NCI-H524 (cell line): ENCODE measurements at regions not wholly inside any gene's neighbourhood (a gene's known extent, or its start where the extent isn't known, plus 50 kb on each side); places are given as distances from the start of the nearest gene placed in this dataset.

ENCODE experiments used
- DNase-seq, 2 experiments: peaks; one replicate each; lab custom pipeline; 2025; lab: John Stamatoyannopoulos, UW

DNA sequence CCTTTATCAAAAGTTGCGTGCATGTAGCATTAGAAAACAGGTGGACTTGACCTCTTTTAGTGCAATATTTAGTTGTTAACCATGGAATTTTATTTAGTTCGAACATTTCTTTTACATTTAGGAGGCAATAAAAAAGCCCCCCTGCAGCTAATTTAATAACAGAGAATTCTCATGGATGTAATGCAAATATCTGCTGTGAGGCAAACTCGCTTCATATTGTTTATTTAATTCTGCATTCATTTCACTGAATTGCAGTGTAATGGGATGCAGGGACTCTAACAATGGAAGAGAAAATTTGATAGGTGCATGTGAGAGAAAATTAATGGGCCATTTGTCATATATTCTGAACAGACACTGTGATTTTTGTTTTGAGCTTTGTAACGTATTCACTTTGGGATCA, 205.1 kb upstream of the CHD1 start:
- DNase-seq: no peak

DNA sequence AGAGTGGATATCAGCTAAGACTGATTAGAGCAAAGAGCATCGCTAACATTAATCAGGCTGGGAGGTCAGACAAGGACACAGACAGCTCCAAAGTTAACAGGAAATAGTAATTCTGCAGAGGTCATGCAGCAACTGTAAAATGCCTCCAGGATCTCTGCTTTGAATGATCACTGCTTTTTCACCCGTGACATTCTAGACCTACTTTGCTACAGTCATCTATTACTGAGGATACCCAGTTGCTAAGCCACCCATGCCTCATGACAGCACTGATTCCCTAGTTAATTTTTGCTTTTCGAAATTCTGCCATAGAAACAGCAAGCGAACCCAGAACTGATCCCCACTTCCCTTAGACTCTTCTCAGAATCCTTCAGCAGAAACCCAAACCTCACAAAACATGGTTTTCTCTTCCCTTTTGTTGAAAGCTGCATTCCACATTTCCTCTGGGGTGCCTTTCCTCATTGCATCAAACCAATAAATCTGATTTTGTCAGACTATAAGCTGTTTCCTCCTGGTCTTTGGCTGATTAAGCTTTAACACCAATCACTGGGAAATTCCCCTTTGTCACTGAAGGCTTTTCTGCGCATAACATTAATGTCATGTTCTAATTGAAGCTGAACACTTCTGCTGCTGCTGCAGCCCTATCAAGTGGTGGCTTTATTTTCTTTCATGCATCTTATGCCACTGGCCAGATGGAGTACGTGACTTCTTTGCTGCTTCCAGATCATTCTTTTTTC, 201.1 kb upstream of the CHD1 start:
- no peak for DNase-seq

DNA sequence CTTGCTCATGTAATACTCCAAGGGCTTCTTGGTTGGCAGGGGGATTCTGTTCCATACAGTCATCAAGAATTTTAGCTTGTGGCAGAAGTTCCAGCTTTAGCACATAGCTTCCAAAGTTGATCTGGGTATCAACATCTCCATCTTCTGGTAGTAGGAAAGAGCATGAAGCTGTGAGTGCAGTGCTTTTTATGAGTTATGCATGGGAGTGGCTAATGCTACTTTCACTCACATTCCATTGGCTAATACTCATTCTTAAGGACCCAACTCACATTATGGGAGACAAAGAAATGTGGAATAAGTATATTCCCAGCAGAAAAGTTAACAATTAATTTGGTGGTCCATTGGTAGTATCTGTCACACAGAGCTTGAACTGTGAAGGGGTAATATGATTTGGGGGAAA, 194.2 kb upstream of the CHD1 start:
- DNase-seq: no peak

DNA sequence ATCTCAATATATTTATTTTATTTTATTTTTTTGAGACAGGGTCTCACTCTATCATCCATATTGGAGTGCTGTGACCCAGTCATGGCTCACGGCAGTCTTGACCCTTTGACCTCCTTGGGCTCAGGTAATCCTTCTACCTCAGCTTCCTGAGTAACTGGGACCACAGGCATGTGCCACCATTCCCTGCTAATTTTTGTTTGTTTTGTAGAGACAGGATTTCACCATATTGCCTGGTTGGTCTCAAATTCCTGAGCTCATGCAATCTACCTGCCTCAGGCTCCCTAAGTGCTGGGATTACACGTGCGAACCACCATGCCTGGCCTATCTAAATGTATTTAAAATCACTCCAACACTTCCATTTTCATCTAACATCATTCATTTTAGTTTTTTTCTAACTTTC, 190.5 kb upstream of the CHD1 start:
- no peak for DNase-seq

DNA sequence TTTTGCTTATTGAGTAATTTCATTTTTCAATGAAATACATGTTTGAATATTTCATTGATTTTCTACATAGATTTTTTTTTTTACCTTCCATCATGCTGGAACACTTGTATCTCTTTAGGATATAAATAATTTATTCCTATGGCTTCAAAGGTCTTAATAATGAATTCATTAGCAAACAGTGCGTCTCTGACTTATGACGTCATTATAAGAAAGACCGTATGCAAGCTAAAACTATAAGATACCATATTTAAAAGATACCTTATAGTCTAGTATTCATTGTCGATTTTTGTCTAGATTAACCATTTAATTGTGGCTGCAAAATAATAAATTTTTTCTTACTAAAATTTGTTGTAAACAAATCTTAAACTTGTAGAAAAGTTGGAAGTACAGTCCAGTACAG, 187.7 kb upstream of the CHD1 start:
- DNase-seq: no peak

DNA sequence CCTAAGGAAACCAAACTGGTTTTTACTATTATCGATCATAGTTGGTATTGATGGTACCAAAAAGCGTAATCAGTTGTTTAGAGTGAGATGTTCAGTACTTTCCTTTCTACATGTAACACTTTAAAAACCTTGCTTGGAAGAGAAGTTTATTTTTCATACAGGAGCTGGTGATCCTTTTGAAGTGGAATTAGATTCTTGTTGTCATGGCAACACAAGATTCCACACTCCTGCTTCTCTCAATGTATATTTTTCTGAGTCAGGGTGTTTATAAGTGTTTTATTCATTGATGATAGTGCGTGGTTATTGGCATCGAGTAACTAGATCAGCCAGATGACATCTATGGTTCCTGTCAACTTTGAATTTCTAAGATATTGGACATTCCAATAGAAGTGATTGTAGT, 181.1 kb upstream of the CHD1 start:
- DNase-seq: peak in 1 of 2 experiments; percentile 16

DNA sequence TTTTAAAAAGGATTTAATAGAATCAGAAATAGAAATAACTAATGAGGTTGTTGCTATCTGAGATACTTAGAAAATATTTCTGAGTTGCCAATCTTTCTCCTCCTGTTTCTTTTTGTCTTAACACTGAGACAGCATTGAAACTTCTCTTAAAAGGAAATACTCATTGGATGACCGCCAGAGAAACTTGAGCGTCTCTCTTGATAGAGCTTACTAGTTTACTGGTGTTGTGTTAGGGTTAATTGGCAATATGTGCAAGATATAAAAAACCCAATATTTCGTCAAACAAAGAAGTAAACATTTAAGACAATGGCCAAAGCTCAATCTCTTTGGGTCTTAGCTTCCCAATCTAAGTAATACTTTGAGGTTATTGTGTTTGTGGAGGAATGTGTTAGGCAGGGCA, 176.4 kb upstream of the CHD1 start:
- peak in 1 of 2 experiments; percentile 30 for DNase-seq

DNA sequence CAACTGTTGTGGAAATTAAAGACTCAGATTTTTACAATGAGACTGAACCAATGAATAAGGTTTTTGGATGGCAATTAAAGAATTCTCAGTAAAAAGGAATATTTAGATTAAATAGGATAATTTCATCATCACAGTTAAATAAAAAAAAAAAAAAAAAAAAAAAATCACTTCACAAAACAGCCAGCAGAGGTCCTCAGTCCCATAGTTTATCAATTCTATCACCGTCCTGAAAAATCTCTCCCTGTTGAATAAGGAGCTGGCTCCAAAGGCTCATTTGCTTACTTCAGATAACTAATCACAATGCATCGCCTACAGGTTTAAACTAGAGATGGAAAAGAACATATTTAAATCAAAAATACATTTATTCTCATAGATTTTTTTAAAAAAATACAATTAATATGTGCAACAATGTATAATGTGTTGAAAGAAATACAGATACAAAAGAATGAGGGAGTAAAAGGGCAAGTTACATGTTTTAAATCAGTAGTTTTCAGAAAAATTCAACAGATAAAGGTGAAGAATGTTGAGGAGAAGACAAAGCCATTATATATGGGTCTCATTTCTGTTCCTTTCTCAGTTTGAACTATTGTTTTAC, 175.8 kb upstream of the CHD1 start:
- DNase-seq: peak in 1 of 2 experiments; percentile 43

DNA sequence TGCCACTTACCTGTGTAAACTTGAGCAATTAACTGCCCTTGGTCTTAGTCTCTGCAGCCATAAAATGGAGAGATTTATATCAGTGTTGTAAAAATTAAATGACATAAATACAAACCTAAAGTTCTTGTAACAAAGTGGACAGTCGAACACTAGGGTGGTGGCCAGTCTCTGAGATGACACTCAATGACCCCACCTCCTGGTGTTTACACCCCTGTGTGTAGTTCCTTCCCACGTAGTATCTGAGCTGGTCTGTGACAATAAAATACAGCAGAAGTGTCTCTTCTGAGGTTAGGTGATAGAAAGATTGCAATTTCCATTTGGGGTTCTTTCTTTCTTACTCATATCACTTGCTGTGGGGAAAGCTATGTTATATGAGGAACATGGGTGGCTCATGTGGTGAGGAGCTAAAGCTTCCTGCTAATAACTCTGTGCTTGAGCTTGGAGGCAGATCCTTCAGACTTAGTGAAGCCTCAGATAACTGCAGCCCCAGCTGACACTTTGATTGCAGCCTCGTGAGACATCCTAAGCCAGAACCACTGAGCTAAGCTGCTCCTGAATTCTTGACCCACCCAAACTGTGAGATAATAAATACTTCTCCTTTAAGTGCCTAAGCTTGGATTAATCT, 173.4 kb upstream of the CHD1 start:
- DNase-seq: no peak

DNA sequence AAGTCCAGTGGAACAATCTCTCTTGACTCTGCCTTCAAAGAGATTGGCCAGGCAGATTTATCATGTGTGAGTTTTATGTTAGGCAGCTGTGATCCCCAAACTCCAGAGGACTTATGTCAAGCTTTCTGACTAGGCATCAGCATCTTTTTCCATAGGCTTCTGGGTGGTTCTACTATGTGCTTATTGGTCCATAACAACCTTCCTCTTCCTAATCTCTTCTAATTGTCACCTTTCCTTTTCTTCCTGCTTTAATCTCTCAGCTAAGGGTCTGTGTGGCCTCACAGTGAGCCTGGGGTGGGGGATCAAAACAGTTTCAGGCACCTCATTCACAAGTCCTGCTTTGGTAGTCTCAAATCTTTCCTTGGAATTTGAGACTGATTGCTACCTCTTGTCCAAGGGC, 170.9 kb upstream of the CHD1 start:
- DNase-seq: no peak

DNA sequence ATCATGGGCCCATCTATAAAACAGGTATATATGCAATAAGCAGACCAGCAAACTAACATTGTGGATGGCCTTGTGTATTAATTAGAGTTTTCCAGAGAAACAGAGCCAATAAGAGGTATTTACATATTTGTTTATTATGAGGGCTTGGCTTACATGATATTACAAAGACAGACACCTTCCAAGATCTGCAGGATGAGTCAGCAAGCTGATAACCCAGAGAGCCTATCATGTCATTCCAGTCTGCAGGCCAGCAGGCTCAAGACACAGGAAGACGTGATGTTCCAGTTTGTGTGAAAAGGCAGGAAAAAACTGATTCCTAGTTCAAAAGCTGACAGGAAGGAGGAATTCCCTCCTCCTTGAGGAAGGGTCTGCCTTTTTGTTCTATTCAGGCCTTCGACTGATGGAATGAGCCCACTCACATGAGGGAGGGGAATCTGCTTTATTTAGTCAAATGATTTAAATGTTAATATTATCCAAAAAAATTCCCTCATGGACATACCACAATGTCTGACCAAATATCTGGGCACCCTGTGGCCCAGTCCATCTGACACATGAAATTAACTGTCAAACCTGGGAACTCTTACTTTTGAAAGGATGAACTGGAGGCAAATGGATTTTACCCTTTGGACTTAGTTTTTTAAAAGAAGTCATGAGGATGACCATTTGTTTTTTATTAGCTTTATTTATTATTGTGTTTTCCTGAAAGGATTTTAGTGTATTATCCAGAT, 161.2 kb upstream of the CHD1 start:
- DNase-seq: no peak

DNA sequence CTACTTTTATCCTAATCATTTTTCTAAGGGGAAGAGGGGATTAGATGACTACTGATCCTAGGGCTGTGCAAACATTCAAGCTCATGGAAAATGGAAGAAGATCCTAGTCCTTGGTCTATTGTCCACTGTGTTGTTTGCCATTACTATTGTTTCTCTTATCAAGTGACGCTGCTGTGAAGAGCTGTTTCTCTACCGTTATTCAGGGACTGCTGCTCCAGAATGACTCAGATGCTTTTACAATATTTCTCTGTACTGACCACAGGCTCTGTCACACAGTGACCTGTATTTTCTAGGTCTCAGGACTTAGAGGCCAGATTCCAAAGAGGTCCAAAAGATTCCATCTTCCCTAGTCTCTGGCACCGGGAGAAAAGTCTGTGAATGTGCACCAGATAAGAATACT, 159.5 kb upstream of the CHD1 start:
- DNase-seq: no peak

DNA sequence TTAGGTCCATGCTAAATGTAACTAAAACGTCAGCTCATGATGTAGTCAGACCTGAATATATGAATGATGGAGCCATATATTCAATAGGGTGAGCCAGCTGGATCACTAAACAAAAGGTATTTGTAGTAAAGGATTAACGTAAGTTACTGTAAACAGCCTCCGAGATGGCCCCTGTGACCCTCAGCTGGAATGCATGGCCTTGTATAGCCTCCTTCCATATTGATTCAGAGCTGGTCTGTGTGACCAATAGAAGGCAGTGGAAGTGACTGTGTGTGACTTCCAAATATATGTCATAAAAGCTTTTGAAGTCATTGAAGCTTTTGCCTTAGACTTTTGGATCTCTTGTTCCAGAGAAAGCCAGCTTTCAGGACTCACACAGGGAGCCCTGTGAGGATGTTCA, 154.4 kb upstream of the CHD1 start:
- no peak for DNase-seq

DNA sequence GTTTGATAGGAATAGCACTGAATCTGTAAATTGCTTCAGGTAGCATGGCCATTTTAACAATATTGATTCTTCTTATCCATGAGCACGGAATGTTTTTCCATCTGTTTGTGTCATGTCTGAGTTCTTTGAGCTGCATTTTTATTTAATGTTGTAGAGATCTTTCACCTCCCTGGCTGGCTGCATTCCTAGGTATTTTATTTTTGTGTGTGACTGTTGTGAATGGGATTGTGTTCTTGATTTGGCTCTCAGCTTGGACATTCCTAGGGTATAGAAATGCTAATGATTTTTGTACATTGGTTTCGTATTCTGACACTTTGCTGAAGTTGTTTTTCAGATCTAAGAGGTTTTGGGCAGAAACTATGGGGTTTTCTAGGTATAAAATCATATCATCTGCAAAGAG, 152.9 kb upstream of the CHD1 start:
- no peak for DNase-seq

DNA sequence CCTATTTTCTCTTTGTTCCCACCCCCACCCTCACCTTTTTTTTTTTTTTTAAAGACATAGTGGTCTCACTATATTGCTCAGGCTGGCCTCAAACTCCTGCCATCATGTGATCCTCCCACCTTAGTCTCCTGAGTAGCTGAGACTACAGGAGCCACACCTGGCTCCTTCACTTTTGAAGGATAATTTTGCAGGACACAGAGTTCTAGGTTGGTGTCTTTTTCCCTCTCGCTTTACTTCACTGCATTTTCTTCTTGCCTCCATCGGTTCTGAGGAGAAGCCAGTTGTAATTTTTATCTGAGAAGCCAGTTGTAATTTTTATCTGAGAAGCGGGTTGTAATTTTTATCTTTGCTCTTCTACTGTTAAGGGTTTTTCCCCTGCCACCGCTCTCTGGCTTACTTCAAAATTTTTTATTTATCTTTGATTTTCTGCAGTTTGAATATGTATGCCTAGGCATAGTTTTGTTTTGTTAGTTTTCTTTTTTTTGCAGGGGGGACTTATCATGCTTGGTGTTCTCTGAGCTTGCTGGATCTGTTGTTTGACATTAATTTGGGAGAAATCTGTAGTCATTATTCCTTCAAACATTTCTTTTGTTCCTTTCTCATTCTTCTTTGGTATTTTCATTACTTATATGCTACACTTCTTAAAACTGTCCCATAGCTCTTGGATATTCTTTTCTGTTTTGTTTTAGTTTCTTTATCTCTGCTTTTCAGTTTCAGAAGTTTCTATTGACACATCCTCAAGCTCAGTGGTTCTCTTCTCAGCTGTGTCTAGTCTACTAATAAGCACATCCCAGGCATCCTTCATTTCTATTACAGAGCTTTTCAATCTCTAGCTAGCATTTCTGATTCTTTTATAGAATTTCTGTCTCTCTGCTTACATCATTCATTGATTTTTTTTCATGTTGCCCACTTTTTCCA, 148.2 kb upstream of the CHD1 start:
- DNase-seq: no peak

DNA sequence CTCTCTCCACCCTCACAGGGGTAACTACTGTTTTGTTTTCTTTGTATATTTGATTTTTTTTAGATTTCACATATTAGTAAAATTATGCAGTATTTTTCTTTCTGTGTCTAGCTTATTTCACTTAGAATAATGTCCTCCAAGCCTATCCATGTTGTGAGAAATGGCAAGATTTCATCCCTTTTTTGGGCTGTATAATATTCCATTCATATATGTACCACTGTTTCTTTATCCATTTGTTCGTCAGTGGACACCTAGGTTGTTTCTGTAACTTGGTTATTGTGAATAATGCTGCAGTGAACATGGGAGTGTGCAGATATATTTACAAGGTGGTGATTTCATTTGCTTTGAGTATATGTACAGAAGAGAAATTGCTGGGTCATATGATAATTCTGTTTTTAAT, 144.0 kb upstream of the CHD1 start:
- no peak for DNase-seq

DNA sequence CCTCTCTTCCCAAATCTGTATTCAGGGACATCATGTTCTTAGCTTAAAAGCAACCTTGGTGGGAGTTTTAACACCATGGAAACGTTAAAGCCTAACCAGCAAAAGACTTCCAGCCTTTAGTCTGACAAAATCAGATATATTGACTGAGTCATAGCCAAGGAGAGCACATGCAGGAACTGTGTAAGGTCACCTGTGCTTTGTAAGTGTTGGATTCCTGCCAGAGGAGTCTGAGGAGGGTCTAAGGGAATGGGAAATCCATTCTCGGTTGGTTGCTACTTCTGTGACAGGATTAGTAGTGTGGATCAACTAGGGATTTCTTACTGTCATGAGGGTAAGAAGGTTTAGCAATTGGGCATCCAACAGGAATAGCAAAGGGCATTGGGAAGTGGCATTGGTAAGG, 142.0 kb upstream of the CHD1 start:
- no peak for DNase-seq

DNA sequence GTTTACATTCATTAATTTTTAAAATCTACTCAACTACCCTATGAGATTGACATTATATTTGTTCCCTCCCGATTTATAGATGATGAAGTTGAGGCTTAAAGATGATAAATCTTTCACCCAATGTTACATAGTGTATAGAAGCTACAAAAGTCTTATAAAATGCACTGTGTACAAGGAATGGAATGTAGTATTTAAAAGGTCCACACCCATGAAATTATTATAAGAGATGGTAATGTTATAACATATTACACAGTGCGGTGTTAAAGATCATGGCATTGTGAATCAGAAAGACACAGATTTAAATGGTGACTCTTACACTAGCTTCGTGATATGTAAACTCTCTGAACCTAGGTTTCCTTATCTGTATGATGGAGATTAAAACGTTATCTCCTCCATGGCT, 141.6 kb upstream of the CHD1 start:
- DNase-seq: no peak

DNA sequence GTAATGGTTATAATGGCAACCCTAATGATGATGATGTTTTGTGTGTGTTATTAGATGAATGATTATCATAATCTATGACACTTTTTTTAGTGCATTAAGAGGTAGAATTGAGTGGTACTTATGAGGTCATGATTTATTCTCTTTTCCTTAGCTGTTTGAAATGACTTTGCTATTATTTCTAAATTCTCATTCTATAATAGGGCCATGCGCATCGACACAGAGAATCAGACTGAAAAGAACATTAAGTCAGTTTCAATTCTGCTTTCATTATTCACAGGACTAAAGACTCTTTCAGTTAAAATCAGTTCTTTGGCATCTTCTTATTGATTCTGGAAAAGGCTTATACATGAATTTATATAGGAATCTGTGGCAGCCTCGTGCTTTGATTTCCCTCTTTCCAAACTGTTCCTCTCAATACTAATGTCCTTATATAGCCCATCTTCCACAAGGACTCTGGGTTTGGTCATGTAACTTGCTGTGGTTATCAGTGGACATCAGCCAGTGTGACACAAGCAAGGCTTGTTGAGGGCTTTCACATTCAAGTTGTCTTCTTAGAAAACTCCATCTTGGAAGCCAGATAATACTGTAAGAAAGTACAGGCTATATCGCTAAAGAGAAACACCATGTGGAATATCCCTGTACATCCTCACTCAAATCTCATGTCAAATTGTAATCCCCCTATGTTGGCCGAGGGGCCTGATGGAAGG, 140.3 kb upstream of the CHD1 start:
- no peak for DNase-seq

DNA sequence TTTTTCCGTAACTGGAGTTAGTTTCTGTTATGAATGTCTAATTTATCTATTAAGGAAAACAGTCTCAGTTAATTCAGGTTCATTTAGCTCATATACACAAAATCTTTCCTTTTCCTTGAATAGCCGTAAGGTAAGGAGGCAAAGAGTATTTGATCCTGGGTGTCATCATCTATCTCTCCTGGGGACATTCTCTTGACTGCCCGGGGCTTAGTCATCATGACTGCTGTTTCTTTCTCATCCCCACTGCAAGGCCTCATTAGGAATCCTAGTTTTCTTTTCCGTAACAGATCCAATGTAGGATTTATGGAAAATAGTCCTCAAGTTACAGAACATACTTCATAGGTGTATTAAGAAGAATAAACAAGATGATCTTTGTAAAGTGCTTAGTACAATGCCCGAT, 134.9 kb upstream of the CHD1 start:
- no peak for DNase-seq

DNA sequence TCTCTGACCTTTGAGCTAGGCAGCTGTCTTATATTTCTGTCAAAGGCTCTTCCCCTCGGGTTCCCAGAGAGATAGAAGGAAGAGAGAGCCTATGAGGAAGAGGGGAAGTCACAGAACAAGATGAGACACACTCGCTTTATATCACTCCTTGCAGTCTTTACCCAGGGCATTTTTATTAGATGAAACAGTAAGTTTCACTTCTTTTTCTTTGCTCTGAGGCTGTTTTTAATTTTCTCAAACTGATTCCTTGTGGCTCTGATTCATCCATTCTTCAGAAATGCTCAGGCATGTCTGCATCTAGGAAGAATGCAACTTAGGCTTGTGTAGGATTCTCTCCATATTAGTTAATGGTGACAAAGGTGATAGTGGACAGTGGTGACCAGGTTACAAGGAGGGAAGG, 132.9 kb upstream of the CHD1 start:
- DNase-seq: no peak
